ENCODE measurements at regions not wholly inside any gene's neighbourhood (a gene's known extent, or its start where the extent isn't known, plus 50 kb on each side); places are given as distances from the start of the nearest gene placed in this dataset.

GRCh38 chr4:152195888-152196287 is 340.0 kb downstream of the FBXW7 start:
- TF ChIP-seq, protein P1, sequence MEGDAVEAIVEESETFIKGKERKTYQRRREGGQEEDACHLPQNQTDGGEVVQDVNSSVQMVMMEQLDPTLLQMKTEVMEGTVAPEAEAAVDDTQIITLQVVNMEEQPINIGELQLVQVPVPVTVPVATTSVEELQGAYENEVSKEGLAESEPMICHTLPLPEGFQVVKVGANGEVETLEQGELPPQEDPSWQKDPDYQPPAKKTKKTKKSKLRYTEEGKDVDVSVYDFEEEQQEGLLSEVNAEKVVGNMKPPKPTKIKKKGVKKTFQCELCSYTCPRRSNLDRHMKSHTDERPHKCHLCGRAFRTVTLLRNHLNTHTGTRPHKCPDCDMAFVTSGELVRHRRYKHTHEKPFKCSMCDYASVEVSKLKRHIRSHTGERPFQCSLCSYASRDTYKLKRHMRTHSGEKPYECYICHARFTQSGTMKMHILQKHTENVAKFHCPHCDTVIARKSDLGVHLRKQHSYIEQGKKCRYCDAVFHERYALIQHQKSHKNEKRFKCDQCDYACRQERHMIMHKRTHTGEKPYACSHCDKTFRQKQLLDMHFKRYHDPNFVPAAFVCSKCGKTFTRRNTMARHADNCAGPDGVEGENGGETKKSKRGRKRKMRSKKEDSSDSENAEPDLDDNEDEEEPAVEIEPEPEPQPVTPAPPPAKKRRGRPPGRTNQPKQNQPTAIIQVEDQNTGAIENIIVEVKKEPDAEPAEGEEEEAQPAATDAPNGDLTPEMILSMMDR (conservative IDR thresholded peaks at IDR 0.05; ENCODE audit: low read length) = no peak
- no peak for TF ChIP-seq EZH2phosphoT487 (IDR thresholded peaks at IDR 0.05; ENCODE audit: borderline replicate concordance)

All from Loucy (cell line).